GM21390 (cell line): ENCODE measurements at regions not wholly inside any gene's neighbourhood (a gene's known extent, or its start where the extent isn't known, plus 50 kb on each side); places are given as distances from the start of the nearest gene placed in this dataset.

ENCODE experiments used
- ATAC-seq: cut with Tn5 transposase; IDR thresholded peaks from one replicate; pipeline ENCODE4 v1.9.1; 2021; ENCODE audit not compliant: unreplicated experiment

DNA sequence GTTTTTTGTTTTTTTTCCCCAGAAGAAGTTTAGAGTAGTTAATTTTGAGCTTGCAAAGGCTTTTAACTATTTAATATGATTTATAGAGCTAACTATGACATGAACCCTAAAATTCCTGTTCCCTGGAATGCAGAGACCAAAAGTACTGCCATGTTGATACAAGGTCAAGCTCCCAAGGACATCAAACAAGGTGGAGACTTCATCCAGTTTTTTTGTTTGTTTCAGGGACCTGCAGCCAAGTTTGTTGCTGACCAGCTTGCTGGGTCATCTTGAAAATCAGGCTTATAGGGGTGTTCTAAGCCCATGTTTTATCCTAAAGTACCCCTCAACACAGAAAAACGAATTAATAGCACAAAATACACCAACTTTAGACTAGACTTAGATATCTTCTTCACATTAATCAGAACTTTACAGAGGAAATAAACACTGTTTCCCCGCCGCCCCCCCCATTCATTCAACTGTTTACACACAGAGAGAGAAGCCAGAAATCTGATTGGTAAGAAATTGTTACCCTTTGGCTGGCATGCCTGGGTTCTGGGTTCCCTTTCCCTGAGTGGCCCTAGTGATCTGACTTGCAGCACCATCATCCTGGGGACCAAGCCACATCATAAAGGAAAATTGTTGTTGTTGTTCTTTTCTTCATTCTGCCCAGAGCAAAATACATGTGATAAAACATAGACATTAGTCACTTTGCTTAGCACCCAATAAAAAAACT, 860.5 kb downstream of the CCSER2 start:
- no peak for ATAC-seq

DNA sequence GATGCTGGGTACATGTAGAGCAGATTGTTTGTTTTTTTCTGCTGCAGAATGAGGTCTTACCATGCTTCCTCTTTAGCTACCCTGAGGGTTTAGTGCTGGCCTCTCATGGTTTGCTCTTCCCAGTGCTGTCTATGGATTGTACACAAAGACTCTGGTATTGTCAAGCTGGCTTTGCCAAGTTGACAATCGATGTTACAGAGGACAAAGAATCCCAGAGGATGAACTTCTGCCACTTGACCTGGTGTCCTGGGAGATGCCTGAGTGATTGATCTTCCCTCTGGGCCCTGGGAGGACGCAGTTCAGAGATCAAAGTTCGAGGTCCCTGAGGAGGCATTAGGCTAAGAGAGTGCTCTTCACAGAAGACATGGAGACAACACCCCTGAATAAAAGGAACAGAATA, 865.4 kb downstream of the CCSER2 start:
- no peak for ATAC-seq

DNA sequence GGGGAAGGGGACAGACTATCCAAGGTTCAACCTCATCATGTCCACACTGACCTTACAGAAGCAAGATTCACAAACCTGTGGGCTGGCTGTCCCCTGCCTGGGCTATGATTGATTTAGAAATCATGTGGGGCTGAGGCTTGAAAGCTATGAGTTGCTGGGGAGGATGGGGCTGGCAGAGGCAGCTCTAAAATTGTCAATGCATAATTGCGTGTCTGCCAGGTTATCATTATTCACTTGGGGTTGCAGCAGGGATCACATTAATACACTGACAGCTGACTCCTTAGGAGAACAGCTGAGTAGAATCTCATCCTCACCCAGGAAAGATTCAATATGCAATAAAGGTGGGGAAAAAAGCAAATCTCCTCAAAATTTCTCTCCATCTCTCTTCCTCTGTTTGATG, 866.3 kb downstream of the CCSER2 start:
- no peak for ATAC-seq

DNA sequence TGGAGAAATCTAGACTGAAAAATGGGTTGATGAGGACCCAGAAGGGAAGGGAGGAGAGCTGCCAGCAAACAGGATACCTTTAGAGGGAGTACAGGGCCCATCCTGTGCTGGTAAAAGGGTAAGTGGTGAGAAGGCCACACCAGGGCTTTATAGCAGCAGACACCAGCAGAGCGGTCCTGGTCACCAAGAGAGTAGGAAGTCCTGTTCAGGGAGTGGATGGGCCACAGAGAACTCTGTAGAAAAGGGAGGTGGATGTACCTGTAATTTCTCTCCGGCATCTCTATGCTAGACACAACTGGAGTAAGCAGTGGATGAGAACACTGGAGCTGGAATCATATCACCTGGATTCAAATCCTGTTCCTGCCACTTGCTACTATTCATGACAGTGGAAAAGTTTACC, 867.2 kb downstream of the CCSER2 start:
- no peak for ATAC-seq

DNA sequence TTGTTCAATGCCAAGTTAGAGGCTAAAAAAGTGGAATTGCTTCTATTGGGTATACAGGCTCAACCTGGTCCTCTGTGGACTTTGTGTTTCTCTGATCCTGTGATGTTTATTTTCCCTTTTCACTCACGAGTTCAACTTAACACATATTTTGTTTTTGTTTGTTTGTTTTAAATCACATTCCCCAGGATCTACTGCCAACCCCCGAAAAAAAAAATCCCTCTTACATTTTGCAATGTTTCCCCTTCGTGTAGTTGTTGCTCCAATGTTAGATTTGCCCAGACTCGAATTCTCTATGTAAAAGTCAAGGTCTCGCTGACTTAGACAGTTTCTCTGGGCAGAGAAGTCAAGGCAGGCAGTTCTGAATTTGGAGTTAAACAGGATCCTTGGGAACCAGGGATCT, 876.4 kb downstream of the CCSER2 start:
- no peak for ATAC-seq

DNA sequence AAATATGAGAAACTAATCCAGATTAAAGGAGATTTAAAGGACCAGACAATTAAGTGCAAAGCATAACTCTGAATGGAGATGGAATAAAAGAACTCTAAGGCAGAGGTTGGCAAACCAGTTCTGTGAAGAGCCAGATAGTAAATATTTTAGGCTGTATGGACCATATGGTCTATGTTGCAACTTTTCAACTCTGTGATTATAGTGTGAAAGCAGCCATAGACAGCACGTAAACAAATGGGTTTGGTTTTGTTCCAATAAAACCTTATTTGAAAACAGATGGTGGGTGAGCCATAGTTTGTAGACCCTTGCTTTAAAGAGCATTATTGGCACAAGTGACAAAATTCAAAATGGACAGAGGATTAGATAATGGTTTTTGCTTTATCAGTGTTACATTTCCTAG, 884.1 kb downstream of the CCSER2 start:
- no peak for ATAC-seq

DNA sequence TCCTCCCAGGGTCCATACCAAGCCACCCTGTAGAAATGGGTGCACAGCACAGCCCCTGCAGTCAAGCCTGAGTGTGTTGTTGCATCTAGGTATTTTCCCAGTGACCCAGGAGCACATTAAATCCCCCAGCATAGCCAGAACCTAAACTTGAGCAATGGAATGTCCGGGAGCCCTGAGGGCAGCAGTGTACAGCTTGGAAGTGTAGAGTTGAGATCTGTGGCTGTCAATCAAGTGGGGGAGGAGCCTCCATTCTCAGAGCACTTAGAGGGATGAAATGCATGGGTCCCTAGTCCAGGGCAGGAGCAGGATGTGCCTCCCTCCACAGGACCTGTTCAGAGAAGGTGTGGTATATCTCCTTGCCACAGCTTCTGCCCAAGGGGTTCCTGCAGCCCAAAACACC, 885.1 kb downstream of the CCSER2 start:
- no peak for ATAC-seq

DNA sequence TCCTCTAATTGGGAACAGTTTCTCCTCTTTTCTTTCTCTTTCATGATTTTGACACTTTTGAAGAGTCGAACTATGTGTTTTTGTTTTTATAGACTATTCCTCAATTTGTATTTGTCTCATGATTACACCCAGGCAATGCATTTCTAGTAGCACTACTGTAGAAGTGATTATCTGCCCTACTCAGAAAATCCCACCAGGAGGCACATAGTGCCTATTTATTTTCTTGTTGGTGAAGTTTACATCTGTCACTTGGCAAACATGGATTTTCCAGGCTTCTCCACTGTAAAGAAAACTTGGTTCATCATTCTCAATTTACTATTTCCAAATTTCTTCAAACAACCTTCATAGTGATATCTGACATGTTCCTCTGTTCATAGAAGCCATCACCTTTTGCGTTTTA, 893.9 kb downstream of the CCSER2 start:
- no peak for ATAC-seq

DNA sequence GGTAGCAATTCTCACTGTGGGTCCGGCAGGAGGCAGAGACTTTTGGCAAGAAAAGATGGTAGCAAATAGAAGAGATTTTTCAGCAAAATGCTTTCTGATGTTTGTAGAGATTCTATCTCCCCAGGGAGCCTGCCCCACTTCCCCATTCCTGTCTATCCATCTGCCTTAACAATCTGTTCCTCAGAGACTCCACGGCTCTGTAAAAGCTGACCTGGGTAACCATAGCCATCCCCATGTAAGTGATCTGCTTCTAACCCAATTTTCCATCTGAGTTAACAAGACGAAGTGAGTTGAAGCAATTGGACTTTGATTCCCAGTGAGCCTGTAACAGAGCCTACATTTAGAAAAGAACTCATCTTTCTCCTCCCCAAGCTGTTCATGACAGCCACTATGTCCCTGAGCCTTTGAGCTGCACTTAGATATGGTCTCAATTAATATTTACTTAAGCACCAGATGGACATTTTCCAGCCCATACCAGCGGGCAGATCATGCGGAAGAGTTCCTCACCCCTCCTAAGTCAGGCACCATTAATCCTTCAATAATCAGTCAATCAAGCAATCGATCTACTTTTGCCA, 896.1 kb downstream of the CCSER2 start:
- ATAC-seq, result no peak

DNA sequence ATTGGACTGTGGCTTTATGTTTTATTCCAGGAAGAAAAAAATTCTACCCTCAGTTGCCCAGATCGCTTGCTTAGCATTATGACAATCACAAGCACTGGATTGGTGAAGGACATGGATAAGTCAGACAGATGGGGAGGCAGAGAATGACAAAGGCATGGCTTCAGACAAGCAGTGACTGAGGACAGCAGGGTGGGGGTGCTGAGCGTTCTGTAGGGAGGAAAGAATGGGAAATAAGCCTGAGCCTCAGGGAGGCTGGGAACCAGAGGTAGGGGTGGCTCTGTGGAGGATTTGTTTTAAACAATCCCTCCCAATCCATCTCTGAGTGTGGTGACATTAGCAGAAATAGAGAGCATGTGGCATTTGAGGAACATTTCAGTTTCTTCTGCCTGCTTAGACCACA, 896.9 kb downstream of the CCSER2 start:
- no peak for ATAC-seq

DNA sequence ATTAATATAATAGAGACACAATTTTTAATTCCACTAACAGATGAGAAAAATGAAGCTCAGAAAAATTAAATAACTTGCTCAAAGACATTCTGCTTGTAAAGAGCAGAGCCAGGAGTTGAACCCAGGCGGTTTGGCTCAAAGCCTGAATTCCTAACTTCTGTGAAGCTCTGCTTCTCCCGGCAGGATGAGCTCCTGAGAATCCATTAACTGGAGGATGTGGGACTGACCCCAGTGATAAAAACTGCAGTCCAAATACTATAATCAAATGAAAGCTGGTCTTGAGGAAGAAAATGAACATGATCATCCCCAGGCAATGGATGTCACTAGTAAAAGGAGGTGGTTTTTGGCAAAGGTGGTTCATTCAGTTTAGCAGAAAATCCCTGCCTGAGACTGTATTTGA, 898.2 kb downstream of the CCSER2 start:
- no peak for ATAC-seq

DNA sequence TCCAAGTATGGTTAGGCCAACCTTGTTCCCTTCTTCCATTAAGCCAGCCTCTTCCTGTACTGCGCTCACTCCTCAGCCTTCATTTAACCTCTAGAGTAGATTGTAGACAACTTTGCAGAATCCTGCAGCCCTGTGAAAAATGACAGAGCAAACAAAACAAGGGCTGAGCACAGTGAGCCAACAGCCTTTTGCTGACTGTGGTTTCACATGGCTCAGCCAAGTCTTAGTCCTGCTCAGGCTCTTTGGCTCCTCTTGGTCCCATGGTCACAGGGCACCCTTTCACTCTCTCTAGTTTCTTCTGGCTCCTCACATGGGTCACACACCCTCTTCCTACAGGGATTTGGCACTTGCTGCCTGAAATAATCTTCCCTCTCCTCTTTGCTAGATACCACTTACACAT, 900.3 kb downstream of the CCSER2 start:
- no peak for ATAC-seq

DNA sequence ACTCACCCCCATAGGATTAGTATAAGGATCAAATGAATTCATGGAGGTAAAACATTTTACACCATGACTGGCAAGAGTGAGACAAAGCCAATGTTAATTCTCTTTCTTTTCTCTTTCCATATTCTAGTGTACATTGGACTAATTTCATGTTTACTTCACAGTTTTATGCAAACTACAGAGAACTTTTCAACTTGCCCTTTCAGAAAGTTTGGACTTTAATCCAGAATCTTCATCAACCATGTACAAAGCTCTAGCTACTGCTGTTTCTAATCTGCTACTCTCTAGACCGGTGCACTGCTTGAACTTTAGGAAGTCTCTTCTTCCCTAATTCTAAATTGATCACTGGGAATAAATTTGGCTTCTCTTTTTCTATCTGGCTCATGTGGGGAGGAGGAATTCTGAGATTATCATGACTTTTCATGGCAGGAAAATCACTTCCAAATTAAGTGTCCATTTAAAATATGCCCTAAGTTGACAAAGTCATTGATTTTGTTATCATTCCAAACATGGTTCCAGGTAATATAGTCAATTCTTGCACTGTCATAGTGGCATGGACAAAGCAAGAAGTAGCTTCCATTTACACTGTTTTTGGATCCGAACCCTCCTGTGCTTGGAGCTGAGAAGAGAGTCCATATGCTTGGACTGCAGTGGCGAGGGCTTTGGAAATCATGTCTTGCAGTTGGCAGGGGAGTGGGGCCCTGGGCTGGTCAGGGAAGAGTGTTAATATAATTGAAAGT, 903.3 kb downstream of the CCSER2 start:
- ATAC-seq, result no peak

DNA sequence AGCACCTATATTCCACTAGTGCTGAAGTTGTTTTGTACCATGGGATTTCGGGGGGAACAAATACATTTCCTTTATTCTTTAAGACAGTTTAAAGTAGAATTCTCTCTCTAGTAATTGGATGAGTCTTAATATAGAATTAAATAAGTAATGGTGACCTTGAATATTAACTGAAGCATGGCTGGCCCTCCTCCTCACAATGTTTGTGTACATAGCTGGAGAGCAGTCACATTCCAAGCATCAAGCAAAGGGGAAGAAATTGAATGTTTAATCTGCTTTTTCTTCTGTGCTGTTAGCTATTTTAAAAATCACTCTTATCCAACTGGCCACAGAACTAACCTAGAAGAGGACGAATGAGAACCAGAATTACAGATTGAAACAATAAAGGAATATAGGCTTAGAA, 906.9 kb downstream of the CCSER2 start:
- no peak for ATAC-seq

DNA sequence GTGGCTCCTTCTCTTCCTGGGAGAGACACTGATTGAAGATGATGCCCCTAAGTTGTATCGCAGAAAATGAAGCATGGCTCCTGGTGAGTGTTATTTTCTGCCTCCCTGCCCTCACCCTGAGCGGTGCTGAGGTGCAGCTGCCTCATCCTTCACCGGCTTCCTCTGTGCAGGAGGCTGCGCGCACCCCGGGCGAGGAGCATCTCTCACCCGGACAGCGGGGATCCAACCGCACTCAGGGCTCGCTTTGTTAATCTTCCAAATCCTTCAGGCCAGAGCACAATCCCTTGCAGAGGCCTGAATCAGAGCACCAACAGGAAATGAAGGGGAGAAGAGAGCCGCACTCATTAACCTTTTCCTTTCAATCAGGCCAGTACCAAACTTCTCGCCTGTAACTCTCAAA, 910.3 kb downstream of the CCSER2 start:
- ATAC-seq, result no peak

DNA sequence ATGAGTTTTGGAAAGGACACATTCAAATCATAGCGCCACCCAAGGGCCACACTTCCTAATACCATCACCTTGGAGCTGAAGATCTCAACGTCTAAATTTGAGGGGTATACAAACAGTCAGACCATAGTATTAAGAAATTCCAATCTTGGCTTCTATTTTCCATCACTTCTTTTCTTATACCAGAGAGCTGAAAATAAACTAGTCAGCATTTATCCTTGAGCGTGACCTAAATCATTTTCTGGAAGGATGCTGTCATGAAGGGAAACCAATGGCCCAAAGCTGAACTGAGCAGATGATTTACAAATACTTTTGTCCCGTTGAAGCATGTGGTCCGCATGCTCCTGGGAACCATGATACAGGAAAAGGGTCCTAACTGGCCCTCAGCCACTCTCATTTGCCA, 921.9 kb downstream of the CCSER2 start:
- ATAC-seq, result no peak

DNA sequence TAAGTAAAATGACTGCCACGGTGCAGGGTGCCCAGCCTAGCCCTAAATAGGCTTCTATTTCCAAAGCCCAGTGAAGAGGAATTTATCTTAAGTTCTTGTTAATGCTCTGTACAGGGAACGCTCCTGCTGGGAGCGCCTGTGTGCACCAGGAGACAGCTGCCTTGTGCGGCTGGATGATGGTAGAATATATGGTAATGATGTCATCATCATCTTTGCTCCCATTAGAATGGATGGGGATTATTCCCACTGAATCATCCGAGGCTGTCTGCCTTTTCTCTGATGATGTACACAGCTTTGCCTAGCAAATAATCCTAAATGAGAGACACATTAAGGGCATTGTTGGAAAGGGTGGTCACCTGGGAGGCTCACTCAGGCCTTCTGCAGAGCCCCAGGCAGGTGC, 928.1 kb downstream of the CCSER2 start:
- no peak for ATAC-seq

DNA sequence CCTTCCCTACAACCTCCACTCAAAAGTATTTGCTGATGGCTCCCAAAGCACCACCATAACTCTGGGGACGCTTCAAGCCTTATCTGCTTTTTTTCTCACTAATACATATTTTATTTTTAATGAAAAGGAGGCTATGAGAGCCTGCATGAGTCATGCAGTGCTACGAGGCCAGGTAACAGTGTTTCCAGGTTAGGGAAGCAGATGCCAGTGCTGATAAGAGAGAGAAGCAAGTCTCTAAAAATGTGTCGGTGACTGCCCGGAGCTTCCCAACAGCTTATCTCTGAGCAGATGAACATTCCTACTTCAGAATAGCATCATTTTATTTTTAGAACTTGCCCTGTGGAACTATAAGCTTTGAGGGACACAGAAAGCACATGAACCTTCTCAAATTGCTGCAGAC, 931.5 kb downstream of the CCSER2 start:
- ATAC-seq, result no peak

DNA sequence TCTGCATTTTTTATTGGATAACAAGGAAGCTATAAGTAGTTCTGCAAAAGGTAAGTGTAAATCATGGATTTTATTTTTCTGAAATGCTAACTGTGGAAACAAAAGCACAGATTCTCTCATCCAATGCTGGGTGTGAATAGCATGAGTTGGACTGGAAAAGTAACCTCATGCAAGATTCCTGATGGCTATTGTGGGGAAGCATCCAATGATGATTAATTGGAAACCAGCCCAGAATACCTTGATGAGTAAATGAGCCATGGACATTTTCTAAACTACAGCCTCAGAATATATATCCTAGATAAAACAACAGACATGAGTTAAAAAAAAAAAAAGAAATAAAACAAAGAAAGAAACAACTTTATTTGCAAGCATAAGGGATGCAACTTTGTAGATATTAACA, 934.6 kb downstream of the CCSER2 start:
- no peak for ATAC-seq

DNA sequence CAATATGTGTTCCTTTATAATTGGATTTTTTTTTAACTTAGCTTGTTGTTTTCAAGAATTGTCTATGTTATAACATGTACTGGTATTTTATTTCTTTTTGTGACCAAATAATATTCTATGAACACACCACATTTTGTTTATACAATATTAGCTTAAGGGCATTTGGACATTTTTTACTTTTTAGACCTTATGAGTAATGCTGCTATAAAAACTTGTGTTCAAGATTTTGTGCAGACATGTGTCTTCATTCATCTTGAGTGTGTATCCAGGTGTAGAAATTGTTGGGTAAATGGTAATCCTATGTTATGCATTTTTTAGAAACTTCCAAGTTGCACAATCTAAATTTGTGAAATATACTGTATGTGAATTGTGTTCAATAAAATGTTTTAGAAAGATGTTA, 936.7 kb downstream of the CCSER2 start:
- ATAC-seq, result no peak

DNA sequence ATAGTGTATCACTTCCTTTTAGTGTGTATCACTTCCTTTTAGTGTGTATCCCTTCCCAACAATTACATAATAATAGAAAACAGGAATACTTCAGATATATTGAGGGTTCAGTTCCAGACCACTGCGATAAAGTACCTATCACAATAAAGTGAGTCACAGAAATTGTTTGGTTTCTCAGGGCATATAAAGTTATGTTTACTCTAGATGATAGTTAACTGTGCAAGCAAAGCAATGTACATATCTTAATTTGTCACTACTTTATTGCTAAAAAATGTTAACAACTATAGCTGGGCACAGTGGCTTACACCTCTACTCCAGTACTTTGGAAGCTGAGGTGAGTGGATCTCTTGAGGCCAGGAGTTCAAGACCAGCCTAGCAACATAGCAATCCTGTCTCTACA, 938.4 kb downstream of the CCSER2 start:
- ATAC-seq, result no peak

DNA sequence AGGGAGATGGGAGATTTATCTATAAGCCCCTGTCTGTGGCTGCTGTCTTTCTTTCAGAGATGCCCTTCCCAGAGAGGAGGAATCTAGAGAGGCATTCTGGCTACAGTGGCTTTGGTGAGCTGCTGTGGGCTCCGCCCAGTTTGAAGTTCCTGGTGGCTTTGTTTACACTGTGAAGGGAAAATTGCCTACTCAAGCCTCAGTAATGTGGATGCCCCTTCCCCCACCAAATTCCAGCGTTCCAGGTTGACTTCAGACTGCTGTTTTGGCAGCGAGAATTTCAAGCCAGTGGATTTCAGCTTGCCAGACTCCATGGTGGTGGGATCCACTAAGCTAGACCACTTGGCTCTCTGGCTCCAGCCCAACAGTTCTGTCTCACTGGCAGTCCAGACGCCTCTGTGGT, 951.6 kb downstream of the CCSER2 start:
- no peak for ATAC-seq
